SHP77 treated with DMSO at 0.1 percent for 48 hours (cell line): ENCODE measurements at regions not wholly inside any gene's neighbourhood (a gene's known extent, or its start where the extent isn't known, plus 50 kb on each side); places are given as distances from the start of the nearest gene placed in this dataset.

Experiments
- DNase-seq: peaks from one replicate; lab custom pipeline; 2025; lab: John Stamatoyannopoulos, UW

DNA sequence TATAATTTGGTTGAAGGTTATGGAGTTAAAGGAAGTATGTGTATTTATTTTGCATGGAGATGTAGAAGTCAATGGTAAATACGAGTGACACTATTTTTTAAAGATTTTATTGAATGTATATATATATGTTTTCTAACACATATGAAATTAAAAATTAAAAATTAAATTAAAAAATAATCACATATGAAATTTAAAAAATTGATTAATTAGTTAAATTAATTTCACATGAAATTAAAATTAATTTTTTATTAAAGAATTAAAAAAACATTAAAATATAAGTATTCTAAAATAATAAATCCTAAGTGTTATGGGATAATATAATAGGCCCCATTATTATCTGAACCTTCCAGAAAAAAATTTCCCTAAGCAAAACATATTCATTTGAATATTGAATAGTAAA is 1163.5 kb downstream of the ARAP2 start:
- DNase-seq, result no peak

GRCh38 chr4:35087218-35087617 is 1157.1 kb downstream of the ARAP2 start:
- DNase-seq, result peak; percentile 14

DNA sequence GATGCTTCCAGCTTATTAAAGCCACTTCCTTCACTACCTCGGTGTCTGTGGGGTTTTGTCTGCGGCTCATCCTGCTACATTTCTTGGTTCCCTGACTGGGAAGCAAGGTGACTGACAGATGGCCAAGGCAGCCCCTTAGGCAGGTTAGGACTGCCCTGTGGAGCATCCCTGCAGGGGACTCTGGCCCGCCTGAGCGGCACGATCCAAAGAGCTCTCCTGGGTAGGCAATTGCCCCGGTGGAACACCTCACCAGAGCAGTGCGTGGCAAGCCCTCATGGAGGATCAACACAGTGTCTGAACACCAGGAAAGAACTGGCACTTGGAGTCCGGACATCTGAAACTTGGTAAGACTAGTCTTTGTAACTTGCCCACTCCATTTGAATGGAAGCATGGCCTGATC is 1143.4 kb downstream of the ARAP2 start:
- DNase-seq, result no peak

- DNase-seq, result no peak
Observed at GRCh38 chr4:35102066-35102465, 1142.2 kb downstream of the ARAP2 start.

GRCh38 chr4:35105486-35105885 is 1138.8 kb downstream of the ARAP2 start:
- no peak for DNase-seq

DNA sequence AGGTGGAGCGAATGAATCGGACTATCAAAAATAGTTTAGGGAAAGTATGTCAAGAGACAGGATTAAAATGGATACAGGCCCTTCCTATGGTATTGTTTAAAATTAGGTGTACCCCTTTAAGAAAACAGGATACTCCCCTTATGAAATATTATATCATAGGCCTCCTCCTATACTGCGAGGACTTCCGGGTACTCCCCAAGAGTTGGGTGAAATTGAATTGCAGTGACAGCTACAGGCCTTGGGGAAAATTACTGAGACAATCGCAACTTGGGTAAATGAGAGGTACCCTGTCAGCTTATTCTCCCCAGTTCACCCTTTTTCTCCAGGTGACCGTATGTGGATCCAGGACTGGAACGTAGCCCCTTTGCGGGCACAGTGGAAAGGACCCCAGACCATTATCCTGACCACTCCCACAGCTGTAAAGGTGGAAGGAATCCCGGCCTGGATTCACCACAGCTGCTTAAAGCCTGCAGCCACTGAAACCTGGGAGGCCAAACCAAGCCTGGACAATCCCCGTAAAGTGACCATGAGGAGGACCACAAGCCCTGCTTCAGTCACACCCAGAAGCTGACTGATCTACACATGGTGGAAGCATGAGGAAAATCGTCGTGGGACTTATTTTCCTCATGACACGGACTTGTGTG is 1138.1 kb downstream of the ARAP2 start:
- no peak for DNase-seq

DNA sequence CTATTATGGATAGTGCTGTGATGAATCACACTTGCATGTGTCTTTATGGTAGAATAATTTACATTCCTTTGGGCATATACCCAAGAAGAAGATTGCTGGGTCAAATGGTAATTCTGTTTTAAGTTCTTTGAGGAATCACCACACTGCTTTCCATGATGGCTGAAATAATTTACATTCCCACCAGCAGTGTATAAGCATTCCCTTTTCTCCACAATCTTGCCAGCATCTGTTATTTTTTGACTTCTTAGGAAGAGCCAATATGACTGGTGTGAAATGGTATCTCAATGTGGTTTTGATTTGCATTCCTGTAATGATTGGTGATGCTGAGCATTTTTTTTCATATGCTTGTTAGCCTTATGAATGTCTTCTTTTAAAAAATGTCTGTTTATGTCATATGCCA is 1120.2 kb downstream of the ARAP2 start:
- no peak for DNase-seq

- peak; percentile 50 for DNase-seq
Observed at GRCh38 chr4:35125995-35126712, 1118.2 kb downstream of the ARAP2 start.

DNA sequence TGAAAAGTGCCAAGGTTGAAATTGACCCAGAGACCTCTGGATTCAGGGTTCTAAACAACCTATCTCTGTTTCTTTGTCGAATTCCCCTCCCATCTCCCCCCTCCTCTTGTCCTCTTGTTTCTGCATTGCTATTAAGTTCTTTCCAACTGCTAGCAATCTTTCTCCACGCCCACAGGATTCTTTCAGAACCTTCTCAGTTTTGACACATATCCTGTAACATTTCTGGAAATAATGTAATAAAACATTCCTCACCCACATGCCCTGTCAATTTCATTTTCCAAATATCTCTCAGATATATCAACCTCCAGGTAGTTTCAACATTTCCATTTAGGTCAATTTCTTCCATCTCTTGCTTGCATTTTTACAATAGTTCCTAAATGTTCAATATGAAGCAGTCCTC is 1105.9 kb downstream of the ARAP2 start:
- no peak for DNase-seq

- DNase-seq, result no peak
Observed at GRCh38 chr4:35147761-35148160, 1096.6 kb downstream of the ARAP2 start.

DNA sequence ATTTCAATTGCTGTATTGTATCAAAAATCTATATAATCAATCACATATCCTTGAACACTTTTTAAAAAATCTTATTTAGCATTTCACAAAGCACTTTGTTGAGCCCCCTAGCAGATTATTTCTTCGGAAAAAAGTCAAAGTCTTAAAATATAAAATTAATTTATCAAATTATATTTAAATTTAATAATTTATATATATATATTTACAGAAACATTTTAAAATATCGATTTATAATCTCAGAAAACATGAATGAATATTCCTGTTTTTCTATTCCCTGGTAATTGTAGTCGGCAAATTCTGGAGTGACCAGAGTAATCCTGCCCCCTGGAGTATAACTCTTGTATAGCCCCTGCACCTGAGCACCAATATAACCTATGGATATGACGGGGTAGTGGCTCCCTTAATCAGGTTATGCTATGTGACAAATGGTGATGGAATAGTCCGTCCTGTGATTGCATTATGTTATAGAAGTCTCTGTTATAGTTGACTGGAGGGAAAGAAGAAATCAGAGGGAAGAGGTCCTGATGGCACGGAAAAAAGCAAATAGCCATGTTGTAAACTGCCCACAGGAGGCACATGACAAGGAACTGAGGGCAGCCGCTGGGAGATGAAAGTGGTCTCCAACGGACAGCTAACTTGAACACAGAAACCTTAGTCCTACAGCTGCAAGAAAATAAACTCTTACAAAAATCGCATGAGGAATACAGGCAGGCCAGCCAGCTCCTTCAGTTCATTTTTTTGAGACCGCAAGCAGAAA is 1092.3 kb downstream of the ARAP2 start:
- DNase-seq, result peak; percentile 2

- no peak for DNase-seq
Observed at GRCh38 chr4:35163168-35163567, 1081.1 kb downstream of the ARAP2 start.

DNA sequence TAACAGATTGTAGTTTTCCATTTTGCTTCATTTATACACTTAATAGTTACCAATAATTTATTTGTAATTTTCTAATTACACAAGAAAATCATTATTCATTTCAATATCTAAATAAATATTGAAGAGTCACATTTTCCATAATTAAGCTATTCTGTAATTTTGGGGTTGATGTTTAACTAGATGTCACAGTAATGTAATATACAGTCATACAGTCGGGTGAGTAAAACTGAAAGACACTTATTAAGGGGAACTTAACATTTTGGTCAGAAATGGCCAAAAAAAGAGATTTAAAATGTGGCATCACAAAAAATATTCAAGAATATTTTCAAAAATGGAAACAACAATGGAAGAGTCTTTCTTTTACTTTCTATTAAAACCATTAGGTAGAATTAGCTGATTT is 1080.3 kb downstream of the ARAP2 start:
- DNase-seq, result no peak

DNA sequence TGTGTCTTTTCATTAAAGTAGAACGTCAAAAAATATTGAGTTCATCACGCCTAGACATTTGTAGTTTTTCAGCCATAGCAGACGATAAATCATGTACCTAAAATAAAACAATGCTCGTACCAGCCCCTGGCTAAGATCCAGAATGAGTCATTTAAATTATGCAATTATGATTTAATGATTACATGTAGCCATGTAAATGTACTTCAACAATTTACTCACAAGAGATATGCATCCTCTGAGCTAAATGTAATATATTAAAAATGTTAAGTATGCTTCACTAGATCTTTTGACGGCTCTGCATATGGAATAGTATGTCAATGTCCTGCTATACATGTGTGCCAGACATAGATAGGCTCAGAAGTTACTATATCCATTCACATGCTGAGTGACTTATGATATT is 1077.8 kb downstream of the ARAP2 start:
- DNase-seq, result no peak

- no peak for DNase-seq
Observed at GRCh38 chr4:35167385-35167784, 1076.9 kb downstream of the ARAP2 start.

DNA sequence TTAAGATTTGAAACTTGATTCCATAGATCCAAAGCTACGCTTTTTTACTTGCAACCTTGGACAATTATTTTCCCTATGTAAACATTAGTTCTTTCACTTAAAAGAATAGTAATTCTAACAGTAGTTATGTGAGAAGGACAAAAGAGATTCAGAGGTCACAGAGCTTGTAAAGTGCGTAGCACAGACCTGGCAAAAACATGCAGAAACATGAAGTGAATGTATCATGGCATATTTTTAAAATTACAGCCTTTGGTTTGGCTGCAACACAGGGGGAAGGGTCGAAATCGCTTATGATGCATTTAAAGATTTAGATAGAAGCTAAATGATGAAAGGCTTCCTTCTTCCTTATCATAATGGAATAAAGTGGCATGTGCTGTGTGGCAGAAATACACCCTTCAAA is 1068.8 kb downstream of the ARAP2 start:
- DNase-seq, result no peak

GRCh38 chr4:35175894-35176293 is 1068.4 kb downstream of the ARAP2 start:
- no peak for DNase-seq

- DNase-seq, result no peak
Observed at GRCh38 chr4:35182451-35182850, 1061.9 kb downstream of the ARAP2 start.

- DNase-seq, result no peak
Observed at GRCh38 chr4:35189988-35190613, 1054.2 kb downstream of the ARAP2 start.

- no peak for DNase-seq
Observed at GRCh38 chr4:35201403-35201802, 1042.9 kb downstream of the ARAP2 start.

GRCh38 chr4:35216636-35217035 is 1027.7 kb downstream of the ARAP2 start:
- no peak for DNase-seq

- no peak for DNase-seq
Observed at GRCh38 chr4:35217331-35217730, 1027.0 kb downstream of the ARAP2 start.

- no peak for DNase-seq
Observed at GRCh38 chr4:35228313-35228712, 1016.0 kb downstream of the ARAP2 start.
